ENCODE measurements at regions not wholly inside any gene's neighbourhood (a gene's known extent, or its start where the extent isn't known, plus 50 kb on each side); places are given as distances from the start of the nearest gene placed in this dataset.

DNA sequence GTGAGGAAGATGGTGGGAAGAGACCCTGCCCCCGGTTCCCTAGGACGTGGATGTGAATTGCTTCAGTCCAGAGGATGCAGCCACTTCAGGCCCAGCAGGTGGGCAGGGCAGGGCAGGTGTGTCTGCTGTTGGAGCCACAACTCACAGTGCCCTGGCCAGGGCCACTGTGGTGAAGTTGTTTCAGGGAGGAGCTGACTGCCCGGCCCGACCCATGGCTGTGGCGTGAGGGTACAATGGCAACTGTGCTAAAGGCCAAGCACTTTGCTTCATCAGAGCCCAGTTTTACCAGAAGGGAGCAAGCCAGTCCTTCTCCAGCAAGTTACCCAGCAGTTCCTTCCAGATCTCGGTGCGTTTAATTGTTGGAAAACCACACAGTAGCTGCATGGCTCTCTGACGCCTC lies 1174.4 kb downstream of the BRD1 start:
- WGBS, 5 donors, result 75 to 88% (median 85%) methylated on average over 8 of the region's 8 CpGs
- no peak for DNase-seq
- Histone ChIP-seq H3K36me3 (no peaks in the 10 kb centered on the region), H3K27me3 (replicated peaks in 1 of 7) (no peaks in the 10 kb centered on the region), H3K4me1 (no peaks in the 10 kb centered on the region), H3K27ac (no peak overlapping the region), H3K4me3 (no peak overlapping the region), H3K9me3 (peaks cover 0 to 12% (median 2%) of the 10 kb centered on the region in 8 donors)
- intact Hi-C loops (cut with DNase I; ENCODE audit: low total_unique reads), result no loop called here
- no peak for TF ChIP-seq POLR2A (IDR thresholded peaks at IDR 0.05)
- TF ChIP-seq POLR2AphosphoS5 (IDR thresholded peaks at IDR 0.05), result no peak
- TF ChIP-seq CTCF (IDR thresholded peaks at IDR 0.05 in 8 of 11, conservative IDR thresholded peaks at IDR 0.05 in 3 of 11), result no peak

GRCh38 chr22:48652796-48653195 lies 1174.9 kb downstream of the BRD1 start:
- intact Hi-C loops (cut with DNase I; ENCODE audit: low total_unique reads), result no loop called here
- H3K9me3 ChIP-seq, result peaks cover 0 to 12% (median 2%) of the 10 kb centered on the region in 8 donors
- 72 to 95% (median 82%) methylated on average over 16 of the region's 16 CpGs for WGBS, 5 donors
- H3K4me3 ChIP-seq, result no peak overlapping the region
- no peaks in the 10 kb centered on the region for H3K4me1 ChIP-seq
- no peaks in the 10 kb centered on the region for H3K27me3 ChIP-seq (replicated peaks in 1 of 7)
- no peaks in the 10 kb centered on the region for H3K36me3 ChIP-seq
- H3K27ac ChIP-seq, result no peak overlapping the region
- TF ChIP-seq POLR2A (IDR thresholded peaks at IDR 0.05) (no peak), POLR2AphosphoS5 (IDR thresholded peaks at IDR 0.05) (no peak), CTCF (IDR thresholded peaks at IDR 0.05 in 8 of 11, conservative IDR thresholded peaks at IDR 0.05 in 3 of 11) (no peak)
- no peak for DNase-seq

DNA sequence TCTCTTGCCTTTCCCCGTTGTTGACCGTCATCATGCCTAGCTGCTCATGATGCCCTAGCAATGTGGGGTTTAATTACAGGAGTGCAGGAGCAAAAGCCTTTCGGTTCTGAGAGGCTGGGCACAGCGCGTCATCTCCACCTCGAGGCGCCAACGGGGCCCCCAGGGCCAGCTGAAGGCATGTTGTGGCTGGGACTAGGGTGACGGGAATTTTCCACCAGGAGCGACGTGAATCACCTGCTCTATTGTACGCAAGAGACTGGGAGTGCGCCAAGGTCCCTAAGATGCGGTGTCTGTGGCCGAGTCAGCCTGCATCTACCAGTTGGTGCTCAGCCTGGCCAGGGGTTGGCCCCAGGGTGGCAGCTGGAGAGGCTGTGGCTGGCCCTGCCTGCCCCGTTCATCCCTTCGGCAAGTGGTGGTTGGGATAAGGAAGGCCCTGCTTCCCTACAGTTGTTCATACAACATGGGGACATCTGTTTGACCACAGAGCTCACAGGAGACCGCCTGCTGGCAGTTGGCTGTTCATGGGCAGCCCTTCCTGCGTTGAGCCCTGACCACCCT lies 1175.6 kb downstream of the BRD1 start:
- H3K36me3 ChIP-seq, result no peaks in the 10 kb centered on the region
- H3K9me3 ChIP-seq, result peaks cover 0 to 12% (median 2%) of the 10 kb centered on the region in 8 donors
- WGBS, 5 donors, result 87 to 89% (median 88%) methylated on average over 4 to 19 of the region's 19 CpGs
- no peak for TF ChIP-seq POLR2A (IDR thresholded peaks at IDR 0.05)
- no peak for TF ChIP-seq POLR2AphosphoS5 (IDR thresholded peaks at IDR 0.05)
- TF ChIP-seq CTCF (IDR thresholded peaks at IDR 0.05 in 8 of 11, conservative IDR thresholded peaks at IDR 0.05 in 3 of 11), result no peak
- intact Hi-C loops (cut with DNase I; ENCODE audit: low total_unique reads), result no loop called here
- H3K27me3 ChIP-seq (replicated peaks in 1 of 7), result no peaks in the 10 kb centered on the region
- no peaks in the 10 kb centered on the region for H3K4me1 ChIP-seq
- DNase-seq, result no peak
- no peak overlapping the region for H3K4me3 ChIP-seq
- H3K27ac ChIP-seq, result no peak overlapping the region

DNA sequence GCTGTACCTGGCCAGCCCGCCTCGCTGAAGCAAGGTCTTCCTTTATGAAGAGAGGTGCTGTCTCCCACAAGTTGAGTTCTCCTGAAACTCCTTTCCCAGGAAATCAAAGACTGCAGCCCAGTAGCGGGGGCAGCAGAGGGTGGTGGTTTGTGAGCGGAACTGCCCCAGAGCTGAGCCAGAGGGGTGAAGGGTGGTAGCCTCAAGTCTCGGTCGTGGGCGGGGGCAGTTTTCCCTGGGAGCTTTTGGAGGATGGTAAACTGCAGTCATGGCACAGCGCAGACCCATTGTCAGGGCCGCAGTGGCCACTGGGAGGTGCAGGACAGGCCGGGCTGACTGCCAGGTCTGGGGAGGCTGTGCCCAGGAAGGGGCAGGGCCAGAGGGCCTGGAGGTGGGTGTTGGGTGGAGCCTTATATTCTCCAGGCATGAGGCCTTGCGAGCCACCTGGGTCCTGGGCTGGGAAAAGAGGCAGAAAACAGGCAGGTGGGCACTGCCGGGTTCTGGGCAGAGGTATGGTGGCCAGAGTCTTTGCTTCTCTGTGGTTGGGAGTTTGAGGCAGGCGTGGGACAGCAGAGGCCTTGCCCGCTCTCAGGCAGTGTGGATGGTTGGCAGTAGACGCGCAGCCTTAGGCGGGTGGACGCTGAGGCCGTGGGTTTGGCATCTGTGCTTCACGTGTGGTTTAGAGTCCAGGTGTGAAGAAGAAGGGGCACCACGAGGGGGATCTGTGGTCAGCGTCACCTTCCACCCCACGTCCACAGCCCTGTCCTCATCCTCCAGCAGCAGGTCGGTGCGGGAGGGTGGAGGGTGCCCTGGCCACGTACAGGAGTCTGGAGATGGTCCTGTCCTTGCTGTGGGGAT lies 1176.4 kb downstream of the BRD1 start:
- Histone ChIP-seq H3K9me3 (peaks cover 0 to 12% (median 2%) of the 10 kb centered on the region in 8 donors), H3K27me3 (replicated peaks in 1 of 7) (no peaks in the 10 kb centered on the region), H3K4me3 (no peak overlapping the region), H3K36me3 (no peaks in the 10 kb centered on the region), H3K27ac (no peak overlapping the region), H3K4me1 (no peaks in the 10 kb centered on the region)
- 85 to 88% (median 86%) methylated on average over 13 to 26 of the region's 26 CpGs for WGBS, 5 donors
- DNase-seq, result no peak
- TF ChIP-seq POLR2AphosphoS5 (IDR thresholded peaks at IDR 0.05) (no peak), POLR2A (IDR thresholded peaks at IDR 0.05) (no peak), CTCF (IDR thresholded peaks at IDR 0.05 in 8 of 11, conservative IDR thresholded peaks at IDR 0.05 in 3 of 11) (no peak)
- intact Hi-C loops (cut with DNase I; ENCODE audit: low total_unique reads), result no loop called here

Data from spleen (tissue), 11 donors.